GM23248 (cell line): ENCODE measurements at regions not wholly inside any gene's neighbourhood (a gene's known extent, or its start where the extent isn't known, plus 50 kb on each side); places are given as distances from the start of the nearest gene placed in this dataset.

ENCODE experiments used
- EZH2 ChIP-seq: fragments of 200-600 bp; sonication (generic); IDR thresholded peaks from 2 replicates; pipeline ENCODE4 v1.6.1; 2018; ENCODE audit warnings: antibody characterized with exemption, mild to moderate bottlenecking; ENCODE audit not compliant: insufficient read depth, poor library complexity, severe bottlenecking
- EZH2phosphoT487 ChIP-seq: fragments of 200-600 bp; sonication (generic); IDR thresholded peaks from 2 replicates; pipeline ENCODE4 v1.6.1; 2018; ENCODE audit warnings: antibody characterized with exemption, moderate library complexity, mild to moderate bottlenecking, low read depth; ENCODE audit not compliant: insufficient read depth

- TF ChIP-seq EZH2 (no peak), EZH2phosphoT487 (no peak)
Measured at GRCh38 chr13:44819245-44819644, 170.0 kb downstream of the NUFIP1 start.
